Heart right ventricle (tissue), 16 donors: ENCODE measurements at regions not wholly inside any gene's neighbourhood (a gene's known extent, or its start where the extent isn't known, plus 50 kb on each side); places are given as distances from the start of the nearest gene placed in this dataset.

ENCODE experiments used
- ATAC-seq, 8 donors: fragments of 200-7000 bp; cut with Tn5 transposase; one replicate each; pipeline ENCODE4 v1.9.1; 2020; ENCODE audit warnings: mild to moderate bottlenecking in 8 of 8, moderate library complexity in 8 of 8, moderate number of reproducible peaks in 1 of 8
- DNase-seq, 2 donors: peaks; one replicate each; pipeline ENCODE4 v3.0.0-alpha.2; 2020
- H3K27ac ChIP-seq, 10 donors: fragments of 200-600 bp; sonication (generic) in 2 of 10; one replicate each; pipeline versions ENCODE4 v1.5.0 to v1.8.0; 2020 to 2022; ENCODE audit warnings: mild to moderate bottlenecking in 3 of 10
- H3K27me3 ChIP-seq, 7 donors: fragments of 200-600 bp; one replicate each; pipeline ENCODE4 v1.8.0; 2021 to 2022; ENCODE audit warnings: mild to moderate bottlenecking in 2 of 7
- H3K36me3 ChIP-seq, 9 donors: fragments of 200-600 bp; sonication (generic) in 1 of 9; one replicate each; pipeline versions ENCODE4 v1.5.0 to v1.8.0; 2020 to 2022; ENCODE audit warnings: mild to moderate bottlenecking in 2 of 9
- H3K4me1 ChIP-seq, 9 donors: fragments of 200-600 bp; sonication (generic) in 1 of 9; one replicate each; pipeline versions ENCODE4 v1.5.0 to v1.8.0; 2020 to 2022; ENCODE audit warnings: mild to moderate bottlenecking in 4 of 9
- H3K4me3 ChIP-seq, 10 donors: fragments of 200-600 bp; sonication (generic) in 2 of 10; one replicate each; pipeline versions ENCODE4 v1.5.0 to v1.8.0; 2020 to 2022; ENCODE audit warnings: mild to moderate bottlenecking in 7 of 10, moderate library complexity in 2 of 10
- H3K9me3 ChIP-seq, 11 donors: fragments of 200-600 bp in 10 of 11; sonication (generic) in 2 of 11; one replicate each; pipeline versions ENCODE4 v1.5.0 to v1.8.0; 2013 to 2022; ENCODE audit warnings: mild to moderate bottlenecking in 2 of 11, control low read depth in 1 of 11, moderate library complexity in 1 of 11
- WGBS, 2 donors: extraction: QIAGEN DNeasy Blood & Tissue Kit; methylation state at CpG; one replicate each; pipeline ENCODE4 v1.1.7; 2013; ENCODE audit warnings: inconsistent platforms in 1 of 2; 5-methylcytosine and 5-hydroxymethylcytosine counted together
- intact Hi-C, 10 donors: fragments of 100-400 bp; cut with DNase I; formaldehyde crosslinking; loops; one replicate each; pipeline versions ENCODE4 v1.11.1 to v1.14.2; 2022
- TF ChIP-seq, protein P1 (sequence below), 9 donors: fragments of 200-600 bp; sonication (generic) in 2 of 9; IDR thresholded peaks; one replicate each; pipeline versions ENCODE4 v1.5.0 to v1.8.0; 2021 to 2022; ENCODE audit warnings: antibody characterized with exemption in 9 of 9, mild to moderate bottlenecking in 5 of 9, moderate library complexity in 1 of 9
- donor health status: Arrhythmogenic right ventricular cardiomyopathy.
- donor health status: ischemic (EF 13 %, LVEDD 7.1; RV severe dilation, severe dysfunction).
- donor health status: healthy with polysubstance abuse.
- donor health status: DM: no; HTN: yes; CAD: no.
- donor health status: DM: no; HTN: no; CAD: no.
- donor health status: ischemic (EF 25% LVEDD 6.9; RV normal size, moderate dysfunction).
- donor health status: ischemic (EF 25% LVEDD 5.7; RV mildly dilated, moderate dysfunction).
- donor health status: healthy.
- donor health status: DM: yes; HTN: yes; CAD: no.
- donor health status: Ischemic cardiomyopathy.
- donor health status: ischemic (EF 35%, LVEDD 5.7; RV mildly dilated, moderate dysfunction).
- donor health status: nonischemic (EF 11% LVEDD 7.7; RV severe dilation, severe dysfunction).
- donor health status: DM: yes; HTN: yes; CAD: no.
- donor health status: PGD.
- donor health status: ischemic (EF 29% LVEDD 5.4; RV normal size, mild dysfunction).
- donor health status: nonischemic (EF 23%, LVEDD 6.1; RV moderate dilation, normal function).

DNA sequence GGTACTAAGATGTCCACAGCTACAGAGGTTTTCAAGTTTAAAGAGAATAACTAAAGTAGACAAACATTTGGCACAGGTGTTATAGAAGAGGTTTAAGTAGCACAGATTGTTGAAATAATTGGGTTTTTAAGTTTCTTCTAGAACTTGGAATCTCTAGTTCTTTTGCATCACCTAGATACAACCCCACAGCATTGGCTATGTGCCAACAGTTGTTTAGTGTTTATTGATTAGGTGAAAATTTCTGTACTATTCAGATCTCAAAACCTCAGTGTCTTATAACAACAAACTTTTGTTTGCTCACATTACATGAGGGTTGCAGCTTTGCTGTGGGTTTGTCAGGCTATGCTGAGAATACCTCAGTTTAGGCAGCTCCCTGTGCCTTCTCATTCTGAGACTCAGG lies 162.5 kb downstream of the TBX15 start:
- intact Hi-C loops: loop anchor here in 1 of 10 donors (10.0 kb wide), 1 partner anchor 79 kb away; no protein-coding TSS in a partner anchor
- Histone ChIP-seq H3K27ac (no peak overlapping the region), H3K36me3 (no peaks in the 10 kb centered on the region), H3K9me3 (peaks cover 0 to 3% (median 0%) of the 10 kb centered on the region in 11 donors), H3K4me3 (no peak overlapping the region), H3K4me1 (no peaks in the 10 kb centered on the region), H3K27me3 (no peaks in the 10 kb centered on the region)
- ATAC-seq: no peak
- no peak for DNase-seq
- TF ChIP-seq, protein P1, sequence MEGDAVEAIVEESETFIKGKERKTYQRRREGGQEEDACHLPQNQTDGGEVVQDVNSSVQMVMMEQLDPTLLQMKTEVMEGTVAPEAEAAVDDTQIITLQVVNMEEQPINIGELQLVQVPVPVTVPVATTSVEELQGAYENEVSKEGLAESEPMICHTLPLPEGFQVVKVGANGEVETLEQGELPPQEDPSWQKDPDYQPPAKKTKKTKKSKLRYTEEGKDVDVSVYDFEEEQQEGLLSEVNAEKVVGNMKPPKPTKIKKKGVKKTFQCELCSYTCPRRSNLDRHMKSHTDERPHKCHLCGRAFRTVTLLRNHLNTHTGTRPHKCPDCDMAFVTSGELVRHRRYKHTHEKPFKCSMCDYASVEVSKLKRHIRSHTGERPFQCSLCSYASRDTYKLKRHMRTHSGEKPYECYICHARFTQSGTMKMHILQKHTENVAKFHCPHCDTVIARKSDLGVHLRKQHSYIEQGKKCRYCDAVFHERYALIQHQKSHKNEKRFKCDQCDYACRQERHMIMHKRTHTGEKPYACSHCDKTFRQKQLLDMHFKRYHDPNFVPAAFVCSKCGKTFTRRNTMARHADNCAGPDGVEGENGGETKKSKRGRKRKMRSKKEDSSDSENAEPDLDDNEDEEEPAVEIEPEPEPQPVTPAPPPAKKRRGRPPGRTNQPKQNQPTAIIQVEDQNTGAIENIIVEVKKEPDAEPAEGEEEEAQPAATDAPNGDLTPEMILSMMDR (IDR thresholded peaks at IDR 0.05): no peak

DNA sequence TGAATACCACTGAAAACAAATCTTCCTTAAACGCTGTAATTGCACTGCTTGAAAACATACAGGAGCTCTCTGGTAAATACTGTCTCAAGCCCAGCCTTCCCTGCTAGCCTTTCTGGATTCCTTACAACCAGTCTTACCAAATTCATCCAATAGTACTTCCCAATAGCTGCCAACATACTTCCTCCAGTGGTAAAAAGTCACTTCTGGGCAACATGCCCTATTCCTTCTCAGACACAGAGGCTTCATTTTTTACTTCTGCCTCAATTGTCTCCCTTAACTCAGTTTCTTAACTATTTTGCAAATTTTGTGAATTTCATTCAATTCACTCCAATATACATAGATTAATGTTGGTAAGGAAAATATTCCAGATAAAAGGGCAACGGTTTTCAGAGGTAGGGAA lies 166.3 kb downstream of the TBX15 start:
- H3K27ac ChIP-seq: no peak overlapping the region
- intact Hi-C loops: loop anchor here in 1 of 10 donors (10.0 kb wide), 1 partner anchor 83 kb away; no protein-coding TSS in a partner anchor
- peaks cover 0 to 5% (median 0%) of the 10 kb centered on the region in 7 donors for H3K27me3 ChIP-seq
- H3K36me3 ChIP-seq: no peaks in the 10 kb centered on the region
- peaks cover 0 to 13% (median 0%) of the 10 kb centered on the region in 11 donors for H3K9me3 ChIP-seq
- H3K4me3 ChIP-seq: no peak overlapping the region
- no peak for ATAC-seq
- no peaks in the 10 kb centered on the region for H3K4me1 ChIP-seq
- WGBS, 2 donors: 47 to 50% methylated on average over 2 of the region's 2 CpGs
- TF ChIP-seq, protein P1 (IDR thresholded peaks at IDR 0.05): no peak
- no peak for DNase-seq

DNA sequence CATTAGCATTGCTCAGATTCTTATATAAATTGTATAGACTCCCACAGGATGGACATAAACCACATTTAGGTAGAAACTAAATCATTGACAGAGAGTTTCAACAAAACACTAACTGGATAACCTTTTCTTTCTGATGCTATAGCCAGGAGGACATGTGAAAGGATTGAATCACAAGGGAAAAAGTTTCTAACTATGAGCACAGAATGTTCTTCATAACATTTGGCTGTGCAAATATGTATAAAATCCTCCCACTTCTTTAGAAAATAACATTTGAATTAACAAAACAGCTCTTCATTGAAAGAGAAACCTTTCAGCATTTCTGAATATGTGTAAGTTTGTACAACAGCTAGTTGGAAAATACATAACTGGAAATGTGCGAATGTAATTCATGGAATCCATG lies 167.3 kb downstream of the TBX15 start:
- Histone ChIP-seq H3K27ac (no peak overlapping the region), H3K9me3 (peaks cover 0 to 13% (median 0%) of the 10 kb centered on the region in 11 donors), H3K27me3 (peaks cover 0 to 5% (median 0%) of the 10 kb centered on the region in 7 donors), H3K4me1 (no peaks in the 10 kb centered on the region), H3K4me3 (no peak overlapping the region), H3K36me3 (no peaks in the 10 kb centered on the region)
- no peak for ATAC-seq
- intact Hi-C loops: loop anchor here in 1 of 10 donors (10.0 kb wide), 1 partner anchor 84 kb away; no protein-coding TSS in a partner anchor
- DNase-seq: no peak
- 91 to 93% methylated on average over 1 of the region's 1 CpG for WGBS, 2 donors
- TF ChIP-seq, protein P1 (IDR thresholded peaks at IDR 0.05): no peak

DNA sequence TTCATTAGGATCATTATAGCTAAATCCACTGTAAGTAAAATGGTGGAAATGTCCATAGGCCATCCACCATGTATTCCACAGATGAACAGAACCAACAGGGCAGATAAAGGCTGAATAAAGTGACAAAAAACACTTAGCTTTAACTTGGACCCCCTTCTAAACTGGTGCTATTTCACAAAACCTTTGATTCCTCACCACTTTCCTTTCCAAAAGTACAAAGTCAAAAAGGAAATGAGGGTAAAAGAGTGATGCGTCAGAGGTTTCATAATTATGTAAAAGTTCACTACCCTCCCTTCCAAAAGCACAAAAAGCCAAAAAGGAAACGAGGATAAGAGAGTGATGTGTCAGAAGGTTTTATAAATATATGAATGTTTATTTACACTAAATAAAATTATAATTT lies 172.2 kb downstream of the TBX15 start:
- intact Hi-C loops: no loop called here
- no peak overlapping the region for H3K4me3 ChIP-seq
- TF ChIP-seq, protein P1 (IDR thresholded peaks at IDR 0.05): no peak
- WGBS, 2 donors: 58 to 65% methylated on average over 2 of the region's 2 CpGs
- H3K27ac ChIP-seq: no peak overlapping the region
- no peaks in the 10 kb centered on the region for H3K4me1 ChIP-seq
- H3K27me3 ChIP-seq: peaks cover 0 to 5% (median 0%) of the 10 kb centered on the region in 7 donors
- H3K9me3 ChIP-seq: peaks cover 0 to 13% (median 0%) of the 10 kb centered on the region in 11 donors
- ATAC-seq (no peak), DNase-seq (no peak)
- no peaks in the 10 kb centered on the region for H3K36me3 ChIP-seq
